HepG2 (cell line): ENCODE measurements at regions not wholly inside any gene's neighbourhood (a gene's known extent, or its start where the extent isn't known, plus 50 kb on each side); places are given as distances from the start of the nearest gene placed in this dataset.

Experiments used
- ATAC-seq: fragments of 200-7000 bp; cut with Tn5 transposase; 3 replicates; pipeline ENCODE4 v1.9.1; 2020; ENCODE audit warnings: mild to moderate bottlenecking, moderate library complexity
- BruUV-seq: library from RNA; stranded (reverse); fragments of 400-500 nt; replicated peaks from 2 replicates; lab custom pipeline; 2021; lab: Mats Ljungman, UMichigan
- CTCF ChIA-PET: fragments of 300-600 bp; formaldehyde crosslinking; extraction: SDS; loops from one replicate; lab custom pipeline; 2021; ENCODE audit warnings: low total read pairs, inconsistent platforms, low intra/inter-chr PET ratio; lab: Yijun Ruan, JAX
- POLR2A ChIA-PET: fragments of 350-600 bp; sonication (Branson Sonifier 250); formaldehyde crosslinking; loops from one replicate; lab custom pipeline; 2020; ENCODE audit warnings: antibody characterized with exemption, inconsistent platforms; lab: Yijun Ruan, JAX
- DNase-seq: peaks from one replicate; pipeline ENCODE4 v3.0.0-alpha.2; 2015; ENCODE audit warnings: low spot score
- FAIRE-seq: peaks from 3 replicates; lab custom pipeline; 2011; peaks lifted over from hg19 to GRCh38; lab: Jason Lieb, UNC
- H2AFZ ChIP-seq: one replicate; pipeline ENCODE4 v1.6.1; 2011; ENCODE audit warnings: low read length, inconsistent platforms
- H3K27ac ChIP-seq: fragments of 300-600 bp; 3 replicates; pipeline ENCODE4 v1.8.0; 2011; ENCODE audit warnings: mixed run types, mild to moderate bottlenecking, mixed read lengths, low read length, inconsistent platforms; ENCODE audit not compliant: insufficient read depth; ENCODE audit errors: extremely low read length
- H3K27me3 ChIP-seq, 2 experiments: fragments of 200-600 bp in 1 of 2; 2 replicates in 1 of 2; 3 replicates in 1 of 2; pipeline versions ENCODE4 v1.6.0 to v1.8.0; 2011; ENCODE audit warnings: low read length in 2 of 2, mild to moderate bottlenecking in 2 of 2, moderate library complexity in 2 of 2, inconsistent platforms in 1 of 2; ENCODE audit not compliant: insufficient read depth in 2 of 2, control insufficient read depth in 1 of 2
- H3K36me3 ChIP-seq, 2 experiments: fragments of 200-600 bp in 1 of 2; replicated peaks in 1 of 2; 2 replicates in 1 of 2; 3 replicates in 1 of 2; pipeline versions ENCODE4 v1.5.1 to v1.8.0; 2011; ENCODE audit warnings: low read length in 2 of 2, inconsistent platforms in 1 of 2; ENCODE audit not compliant: insufficient read depth in 2 of 2, control insufficient read depth in 1 of 2
- H3K4me1 ChIP-seq: 2 replicates; pipeline ENCODE4 v1.5.1; 2012; ENCODE audit warnings: low read length, inconsistent platforms; ENCODE audit not compliant: insufficient read depth
- H3K4me2 ChIP-seq: 2 replicates; pipeline ENCODE4 v1.6.0; 2011; ENCODE audit warnings: low read depth, low read length, inconsistent platforms
- H3K4me3 ChIP-seq, 3 experiments: fragments of 200-600 bp in 1 of 3; sonication (generic), shearing (Covaris generic) in 1 of 3; replicated peaks in 1 of 3; 2 replicates each; pipeline ENCODE4 v1.5.1; 2011 to 2016; ENCODE audit warnings: low read length in 3 of 3, inconsistent platforms in 2 of 3, low read depth in 2 of 3, mild to moderate bottlenecking in 2 of 3, control low read depth in 1 of 3, mixed read lengths in 1 of 3; ENCODE audit not compliant: insufficient read depth in 1 of 3
- H3K79me2 ChIP-seq: one replicate; pipeline ENCODE4 v1.6.1; 2011; ENCODE audit warnings: low read length, inconsistent platforms; ENCODE audit not compliant: insufficient read depth
- H3K9ac ChIP-seq: 2 replicates; pipeline ENCODE4 v1.6.0; 2011; ENCODE audit warnings: mild to moderate bottlenecking, low read depth, low read length, inconsistent platforms; ENCODE audit not compliant: insufficient read depth
- H3K9me3 ChIP-seq: 2 replicates; pipeline ENCODE4 v1.5.1; 2012; ENCODE audit warnings: mild to moderate bottlenecking, low read length
- H4K20me1 ChIP-seq: 2 replicates; pipeline ENCODE4 v1.6.0; 2011; ENCODE audit warnings: inconsistent platforms, mild to moderate bottlenecking, low read length, moderate library complexity; ENCODE audit not compliant: insufficient read depth
- FOXA3 ChIP-seq: IDR thresholded peaks from 2 replicates; pipeline ENCODE4 v1.6.1; 2016; ENCODE audit warnings: missing genetic modification reagents, missing compliant biosample characterization
- GFI1 ChIP-seq: sonication (generic); formaldehyde crosslinking; IDR thresholded peaks from 2 replicates; pipeline ENCODE4 v1.5.0; 2020; ENCODE audit warnings: missing genetic modification reagents, mild to moderate bottlenecking, borderline replicate concordance
- LCORL ChIP-seq, 2 experiments: fragments of 450-650 bp in 1 of 2; sonication (generic) in 1 of 2; formaldehyde crosslinking in 1 of 2; IDR thresholded peaks; 2 replicates each; pipeline versions ENCODE4 v1.5.0 to v1.6.1; 2017 to 2020; ENCODE audit warnings: antibody characterized with exemption in 1 of 2, missing genetic modification reagents in 1 of 2
- PTBP1 ChIP-seq: fragments of 200-400 bp; formaldehyde crosslinking; IDR thresholded peaks from 2 replicates; pipeline ENCODE4 v1.6.1; 2018; ENCODE audit warnings: low read length, low read depth; ENCODE audit not compliant: poor library complexity, severe bottlenecking
- TEAD2 ChIP-seq: sonication (generic); formaldehyde crosslinking; IDR thresholded peaks from 2 replicates; pipeline ENCODE4 v1.9.0; 2021; ENCODE audit warnings: missing genetic modification reagents
- ZNF562 ChIP-seq: sonication (generic); formaldehyde crosslinking; IDR thresholded peaks from 2 replicates; pipeline ENCODE4 v1.8.0; 2022; ENCODE audit warnings: missing genetic modification reagents, borderline replicate concordance
- WGBS: methylation state at CpG from one replicate; pipeline ENCODE4 v1.1.6; 2017; ENCODE audit warnings: low lambda C conversion rate; 5-methylcytosine and 5-hydroxymethylcytosine counted together
- in situ Hi-C: cut with HindIII; loops from 2 replicates; pipeline ENCODE4 v1.10.0; 2017; ENCODE audit warnings: low pct_unique_long_range_greater_than_20kb; ENCODE audit not compliant: extremely low pct_ligation_motif_present
- intact Hi-C: fragments of 100-400 bp; cut with micrococcal nuclease; formaldehyde crosslinking; loops from one replicate; pipeline ENCODE4 v1.10.0; 2022; ENCODE audit not compliant: unreplicated experiment

GRCh38 chr16:86762095-86762494 lies 183.7 kb downstream of the FOXL1 start:
- Histone ChIP-seq H3K9me3 (no peaks in the 10 kb centered on the region), H3K27me3 (peaks cover 4 to 54% of the 10 kb centered on the region in 2 experiments; a peak in 4 of 5 replicates), H3K79me2 (no peaks in the 10 kb centered on the region), H3K9ac (no peak overlapping the region), H4K20me1 (no peaks in the 10 kb centered on the region), H2AFZ (no peak overlapping the region), H3K36me3 (no peaks in the 10 kb centered on the region), H3K4me1 (no peaks in the 10 kb centered on the region), H3K4me2 (no peak overlapping the region), H3K27ac (no peak overlapping the region), H3K4me3 (no peak overlapping the region)
- 18% methylated on average over 6 of the region's 9 CpGs for WGBS
- ChIA-PET CTCF (interaction anchor here (1.3 kb wide), 1 partner anchor 186 kb away, joined by 5 read pairs; no protein-coding TSS in a partner anchor), POLR2A (no interaction called here)
- FAIRE-seq, result no peak
- intact Hi-C loops (no loop called here), in situ Hi-C loops (no loop called here)
- ATAC-seq, result no peak
- no peak for DNase-seq
- TF ChIP-seq GFI1 (CRISPR knock-in tag), result no peak
- no peak for TF ChIP-seq ZNF562 (CRISPR knock-in tag)
- no peak for TF ChIP-seq LCORL (IDR thresholded peaks at IDR 0.05)
- TF ChIP-seq LCORL (CRISPR knock-in tag; IDR thresholded peaks at IDR 0.05), result no peak
- no peak for TF ChIP-seq TEAD2
- TF ChIP-seq FOXA3, result no peak
- no TSS peak for BruUV-seq

DNA sequence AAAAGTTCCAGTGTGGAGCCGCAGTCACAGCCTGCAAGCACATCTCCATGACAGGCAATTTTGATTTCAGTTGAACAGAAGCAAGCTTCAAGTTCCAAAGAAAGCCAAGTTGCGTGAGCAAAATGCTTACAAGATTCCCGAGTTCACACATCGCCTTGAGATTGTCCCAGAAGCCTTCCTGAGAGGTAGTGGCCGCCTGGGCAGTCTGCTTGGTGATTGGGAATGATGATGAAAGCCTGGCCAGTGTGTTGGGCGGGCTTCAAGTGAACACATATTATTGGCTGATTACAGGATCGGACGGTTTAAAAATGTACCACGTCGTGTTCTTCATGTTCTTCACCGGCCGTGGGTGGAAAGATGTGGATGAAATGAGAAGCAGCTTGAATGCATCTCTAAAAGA lies 185.5 kb downstream of the FOXL1 start:
- Histone ChIP-seq H3K27me3 (peaks cover 3 to 39% of the 10 kb centered on the region in 2 experiments; a peak in 4 of 5 replicates), H3K4me1 (no peaks in the 10 kb centered on the region), H3K79me2 (no peaks in the 10 kb centered on the region), H3K27ac (no peak overlapping the region), H3K9me3 (no peaks in the 10 kb centered on the region), H4K20me1 (no peaks in the 10 kb centered on the region), H3K9ac (no peak overlapping the region), H3K36me3 (no peaks in the 10 kb centered on the region), H3K4me2 (no peak overlapping the region), H2AFZ (no peak overlapping the region), H3K4me3 (no peak overlapping the region)
- intact Hi-C loops (no loop called here), in situ Hi-C loops (no loop called here)
- FAIRE-seq, result no peak
- DNase-seq, result no peak
- ChIA-PET POLR2A (no interaction called here), CTCF (no interaction called here)
- ATAC-seq, result no peak
- 26% methylated on average over 12 of the region's 12 CpGs for WGBS
- BruUV-seq, result no TSS peak
- no peak for TF ChIP-seq PTBP1
